ENCODE measurements at regions not wholly inside any gene's neighbourhood (a gene's known extent, or its start where the extent isn't known, plus 50 kb on each side); places are given as distances from the start of the nearest gene placed in this dataset.
"Not testable (repeated sequence)": the region's sequence is repeated elsewhere in the genome, so short reads cannot be mapped to it uniquely, and the experiment has no call there.

DNA sequence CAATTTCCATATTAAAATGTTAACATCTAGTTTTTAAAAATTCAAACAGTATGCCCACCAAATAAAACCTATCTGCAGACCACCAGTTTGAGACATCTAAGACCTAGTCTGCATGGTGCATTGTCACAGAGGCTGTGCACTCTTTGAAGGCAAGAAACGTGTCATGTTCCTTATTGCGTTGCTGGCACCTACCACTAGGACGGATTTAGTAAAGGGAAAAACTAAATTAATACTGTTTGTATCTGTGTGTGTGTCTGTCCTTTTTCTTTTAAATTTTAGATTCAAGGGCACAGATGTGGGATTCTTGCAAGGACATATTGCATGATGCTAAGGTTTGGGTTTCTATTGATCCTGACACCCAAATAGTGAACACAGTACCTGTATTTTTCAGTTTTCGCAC lies 481.4 kb downstream of the UQCRFS1 start:
- DNase-seq (ENCODE audit: low read depth), result no peak

DNA sequence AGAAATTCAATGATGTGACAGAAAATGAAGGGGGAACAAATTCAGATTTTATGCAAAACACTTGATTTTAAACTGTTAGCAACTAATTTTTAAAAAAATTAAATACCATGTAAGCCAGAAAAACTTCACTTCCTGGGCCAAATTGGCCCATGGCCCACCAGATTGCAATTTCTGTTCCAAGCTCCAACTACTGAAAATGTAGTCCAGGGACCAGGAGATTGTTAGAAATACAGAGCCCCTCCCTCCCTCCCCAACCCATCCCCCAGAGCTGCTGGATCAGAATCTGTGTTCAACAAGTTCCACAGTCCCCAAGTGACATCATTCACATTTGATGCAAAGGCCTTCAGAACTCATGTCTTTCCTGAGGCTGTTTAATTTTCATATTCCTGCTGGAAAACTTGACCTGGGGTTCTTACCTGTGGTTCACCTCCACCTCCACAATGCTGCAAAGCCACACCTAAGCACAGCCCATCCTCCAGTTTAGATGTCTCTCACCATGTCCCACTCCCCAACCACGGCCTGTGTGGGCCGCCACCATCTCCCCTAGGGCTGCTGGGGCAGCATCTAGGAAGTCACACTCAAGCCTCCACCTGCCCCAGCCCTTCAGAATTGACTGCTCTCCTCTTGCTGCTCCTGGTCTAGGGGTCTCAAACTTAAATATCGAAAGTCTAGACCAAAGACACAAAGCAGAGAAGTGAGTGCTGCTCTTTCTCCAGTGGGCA lies 482.0 kb downstream of the UQCRFS1 start:
- DNase-seq (ENCODE audit: low read depth), result no peak

DNA sequence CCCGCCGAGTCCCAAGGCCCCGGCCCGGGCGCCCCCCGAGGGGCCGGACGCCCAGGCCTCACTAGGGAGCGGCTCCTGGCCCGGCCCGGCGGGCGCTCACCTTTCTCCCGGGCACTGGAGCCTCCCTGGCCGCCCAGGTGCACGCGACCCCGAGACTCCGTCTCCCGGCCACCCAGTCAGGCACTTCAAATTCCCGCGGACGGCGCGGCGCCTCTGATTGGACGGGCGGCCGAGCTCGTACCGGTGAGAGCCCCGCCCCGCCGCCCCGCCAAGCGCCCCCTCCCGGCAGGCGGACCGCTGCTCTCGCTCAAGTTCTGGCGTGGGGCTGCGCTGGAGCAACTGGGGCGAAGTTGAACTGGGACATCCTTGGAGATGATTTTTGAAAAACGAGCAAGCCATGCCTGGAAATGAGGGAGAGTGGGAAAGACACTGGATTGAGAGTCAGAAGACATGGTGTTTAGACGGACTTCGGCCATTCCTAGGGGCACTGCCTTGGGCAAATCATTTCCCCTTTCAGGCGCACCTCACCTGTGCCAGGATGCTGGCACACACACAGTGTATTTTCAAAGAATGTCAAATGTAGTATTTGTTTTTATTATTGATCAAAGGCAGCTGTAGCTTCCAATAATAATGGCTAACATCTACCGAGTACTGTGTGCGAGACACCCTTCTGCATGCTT lies 485.3 kb downstream of the UQCRFS1 start:
- DNase-seq (ENCODE audit: low read depth), result no peak

DNA sequence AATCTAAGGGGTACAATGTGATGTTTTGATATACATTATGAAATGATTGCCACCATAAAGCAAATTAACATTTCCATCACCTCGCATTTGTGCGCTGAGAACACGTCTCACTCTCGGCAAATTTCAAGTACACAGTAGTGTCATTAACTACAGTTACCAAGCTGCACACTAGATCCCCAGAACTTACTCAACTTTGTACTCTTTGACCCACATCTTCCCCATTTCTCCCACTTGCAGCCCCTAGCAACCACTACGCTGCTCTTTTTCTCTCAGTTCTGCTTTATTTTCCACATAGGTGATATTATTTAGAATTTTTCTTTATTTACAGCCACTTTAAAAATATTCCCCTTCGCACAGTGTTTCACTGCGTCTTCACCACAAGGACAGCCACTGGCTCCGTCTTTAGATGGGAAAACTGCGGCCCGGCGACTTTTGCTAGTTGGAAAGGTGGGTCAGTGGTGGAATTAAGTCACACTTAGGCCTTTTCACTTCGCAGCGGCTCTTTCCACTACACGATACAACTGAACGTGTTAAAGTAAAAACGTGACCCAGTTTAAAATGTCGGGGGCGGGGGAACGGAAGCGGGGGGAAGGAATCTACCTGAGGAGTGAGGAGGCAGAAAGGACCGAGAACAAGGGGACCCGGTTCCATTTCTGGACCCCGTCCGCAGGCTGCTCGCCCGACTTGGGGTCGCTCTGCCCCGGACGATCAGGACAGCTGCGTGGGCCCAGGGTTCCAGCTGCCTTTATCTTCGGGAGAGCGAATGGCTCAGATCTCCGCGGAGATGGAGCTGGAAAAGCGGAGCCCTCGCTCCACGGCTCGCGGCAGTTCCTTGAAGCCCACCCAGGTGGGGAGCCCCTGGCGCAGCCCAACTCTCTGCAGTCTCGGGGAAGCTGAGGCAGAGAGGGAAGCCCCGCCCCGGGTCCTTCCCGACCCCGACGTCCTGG lies 486.1 kb downstream of the UQCRFS1 start:
- no peak for DNase-seq (ENCODE audit: low read depth)

DNA sequence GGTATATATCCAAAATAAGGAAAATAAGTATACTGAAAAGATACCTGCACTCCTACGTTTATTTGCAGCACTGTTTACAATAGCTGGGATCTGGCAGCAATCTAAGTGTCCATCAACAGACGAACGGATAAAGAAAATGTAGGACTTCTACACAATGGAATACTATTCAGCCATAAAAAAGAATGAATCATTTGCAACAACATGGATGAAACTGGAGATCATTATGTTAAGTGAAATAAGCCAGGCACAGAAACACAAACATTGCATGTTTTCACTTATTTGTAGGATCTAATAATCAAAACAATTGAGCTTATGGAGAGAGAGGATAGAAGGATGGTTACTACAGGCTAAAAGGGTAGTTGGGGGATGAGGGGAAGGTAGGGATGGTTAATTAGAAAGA lies 494.0 kb downstream of the UQCRFS1 start:
- no peak for DNase-seq (ENCODE audit: low read depth)

DNA sequence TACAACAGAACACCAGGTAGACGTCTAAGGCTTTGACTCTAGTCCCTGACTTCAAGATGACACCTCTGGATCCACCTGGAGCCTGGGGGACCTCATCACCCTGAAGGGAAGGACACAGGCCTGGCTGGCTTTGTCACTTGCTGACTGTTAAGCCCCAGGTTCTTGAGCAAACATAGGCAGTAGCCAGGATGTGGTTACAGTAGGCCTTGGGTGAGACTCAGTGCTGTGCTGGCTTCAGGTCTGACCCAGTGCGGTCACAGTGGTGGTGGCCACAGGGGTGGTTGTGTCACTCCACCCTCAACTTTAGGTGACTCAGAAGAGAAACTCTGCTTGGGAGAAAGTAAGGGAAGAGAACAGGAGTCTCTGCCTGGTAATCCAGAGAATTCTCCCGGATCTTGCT lies 497.8 kb downstream of the UQCRFS1 start:
- DNase-seq (ENCODE audit: low read depth), result no peak

DNA sequence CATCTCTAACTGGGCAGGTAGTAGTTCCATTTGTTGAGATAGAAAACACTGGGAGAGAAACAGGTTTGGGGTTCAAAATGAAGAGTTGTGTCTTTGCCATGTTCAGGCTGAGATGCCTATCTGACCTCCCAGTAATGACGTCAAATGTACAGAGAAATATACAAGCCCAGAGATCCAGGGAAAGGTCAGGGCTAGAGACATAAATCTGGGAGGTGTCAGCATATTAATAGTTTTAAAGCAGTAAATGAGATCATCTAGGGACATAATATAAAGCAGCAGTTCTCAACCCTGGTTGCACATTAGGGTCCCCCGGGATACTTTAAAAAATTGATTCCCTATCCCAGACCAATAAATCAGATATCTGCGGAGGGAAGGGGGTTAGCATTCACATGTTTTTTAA lies 501.5 kb downstream of the UQCRFS1 start:
- no peak for DNase-seq (ENCODE audit: low read depth)

DNA sequence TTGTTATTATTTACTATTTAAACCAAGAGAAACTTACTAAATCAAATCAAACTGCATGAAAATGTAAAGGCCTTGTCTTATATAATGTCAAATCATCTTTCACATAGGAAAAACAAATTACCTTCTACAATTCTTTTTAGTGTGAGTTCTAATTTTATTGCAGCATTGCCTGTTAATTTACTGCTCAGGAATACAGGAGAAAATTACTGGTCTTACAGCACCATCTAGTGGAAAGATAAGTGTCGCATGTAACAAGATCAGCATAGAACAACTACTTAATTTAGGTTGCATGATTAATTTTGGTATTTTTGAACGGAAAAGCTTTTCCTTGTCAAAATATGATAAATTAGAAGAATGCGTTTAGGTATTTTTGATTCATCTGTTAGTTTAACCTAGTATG lies 502.7 kb downstream of the UQCRFS1 start:
- no peak for DNase-seq (ENCODE audit: low read depth)

DNA sequence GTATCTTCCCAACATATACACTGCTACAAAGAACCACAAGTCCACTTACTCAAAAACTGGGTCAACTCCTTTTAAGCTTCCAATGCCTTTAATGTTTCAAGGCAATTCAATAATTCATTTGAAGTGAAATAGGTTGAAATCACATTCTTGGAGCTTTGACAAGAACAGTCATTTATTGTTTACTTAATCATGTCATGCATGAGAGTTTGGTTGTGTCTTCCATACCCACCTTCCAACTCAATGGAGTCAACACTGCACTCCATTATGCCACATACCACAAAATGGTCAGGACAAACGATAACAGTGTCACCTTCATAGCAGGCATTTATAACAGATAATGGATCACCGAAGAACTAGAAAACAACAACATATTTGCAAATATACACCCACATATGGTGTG lies 506.3 kb downstream of the UQCRFS1 start:
- DNase-seq (ENCODE audit: low read depth), result no peak

DNA sequence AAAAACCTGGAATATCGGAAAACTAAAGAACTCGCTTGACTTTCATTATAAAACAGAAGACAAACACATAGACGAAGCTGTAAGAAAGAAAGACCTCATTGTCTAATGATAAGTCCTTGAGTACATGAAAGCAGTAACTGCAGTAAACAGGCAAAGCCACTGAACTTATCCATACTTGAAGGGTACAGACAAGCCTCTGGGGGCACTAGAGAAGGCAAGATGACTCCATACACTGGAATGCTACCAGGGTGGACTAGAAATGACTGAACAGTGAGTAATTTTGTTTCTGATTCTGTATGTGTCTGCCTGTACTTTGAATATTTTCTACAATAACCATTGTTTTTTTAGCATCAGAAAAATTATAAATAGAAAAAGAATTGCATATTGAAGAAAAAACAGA lies 507.9 kb downstream of the UQCRFS1 start:
- DNase-seq (ENCODE audit: low read depth), result no peak

DNA sequence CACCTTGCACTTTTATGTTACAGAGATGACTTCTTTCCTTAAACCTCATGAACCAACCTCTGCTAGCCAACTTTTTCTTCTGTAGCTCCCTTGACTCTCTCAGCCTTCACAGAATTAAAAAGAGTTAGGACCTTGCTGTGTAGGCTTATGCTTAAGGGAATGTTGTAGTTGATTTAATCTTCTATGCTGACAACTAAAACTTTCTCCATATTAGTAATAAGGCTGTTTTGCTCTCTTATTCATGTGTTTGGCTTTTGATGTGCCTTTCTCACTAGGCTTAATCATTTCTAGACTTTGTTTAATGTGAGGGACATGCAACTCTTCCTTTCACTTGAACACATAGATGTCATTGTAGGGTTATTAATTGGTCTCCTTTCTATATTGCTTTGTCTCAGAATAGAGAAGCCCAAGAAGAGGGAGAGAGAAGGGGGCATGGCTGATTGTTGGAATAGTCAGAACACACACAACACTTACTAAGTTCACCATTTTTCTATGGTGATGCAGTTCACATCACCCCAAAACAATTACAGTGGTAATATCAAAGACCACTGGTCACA lies 509.5 kb downstream of the UQCRFS1 start:
- DNase-seq (ENCODE audit: low read depth), result no peak

DNA sequence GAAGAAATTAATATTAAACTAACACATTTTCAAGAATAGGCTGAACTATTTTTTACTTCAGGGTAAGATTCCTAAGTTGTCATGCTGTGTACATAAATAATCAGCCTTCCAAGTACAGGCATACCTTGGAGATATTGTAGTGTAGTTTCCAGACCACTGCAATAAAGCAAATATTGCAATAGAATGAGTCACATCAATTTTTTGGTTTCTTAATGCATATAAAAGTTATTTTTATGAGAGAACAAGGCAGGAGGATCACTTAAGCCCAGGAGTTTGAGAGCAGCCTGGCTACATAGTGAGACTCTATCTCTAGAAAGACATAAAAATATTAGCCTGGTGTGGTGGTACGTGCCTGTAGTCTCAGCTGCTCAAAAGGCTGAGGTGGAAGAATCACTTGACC lies 511.5 kb downstream of the UQCRFS1 start:
- DNase-seq (ENCODE audit: low read depth), result no peak

DNA sequence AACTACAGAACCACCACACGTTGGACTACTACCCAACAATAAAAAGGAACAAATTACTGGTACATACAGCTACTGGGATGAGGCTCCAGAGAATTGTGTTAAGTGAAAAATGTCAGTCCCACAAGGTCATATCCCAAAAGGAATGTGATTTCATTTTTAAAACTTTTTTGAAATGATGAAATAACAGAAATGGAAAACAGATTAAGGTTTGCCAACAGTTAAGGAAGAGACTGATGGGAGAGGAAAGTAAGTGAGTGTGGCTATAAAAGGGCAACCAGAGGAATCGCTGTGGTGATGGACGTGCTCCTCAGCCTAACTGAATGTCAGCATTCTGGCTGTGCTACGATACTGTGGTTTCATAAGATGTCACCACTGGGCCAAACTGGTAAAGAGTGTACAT lies 512.8 kb downstream of the UQCRFS1 start:
- no peak for DNase-seq (ENCODE audit: low read depth)

DNA sequence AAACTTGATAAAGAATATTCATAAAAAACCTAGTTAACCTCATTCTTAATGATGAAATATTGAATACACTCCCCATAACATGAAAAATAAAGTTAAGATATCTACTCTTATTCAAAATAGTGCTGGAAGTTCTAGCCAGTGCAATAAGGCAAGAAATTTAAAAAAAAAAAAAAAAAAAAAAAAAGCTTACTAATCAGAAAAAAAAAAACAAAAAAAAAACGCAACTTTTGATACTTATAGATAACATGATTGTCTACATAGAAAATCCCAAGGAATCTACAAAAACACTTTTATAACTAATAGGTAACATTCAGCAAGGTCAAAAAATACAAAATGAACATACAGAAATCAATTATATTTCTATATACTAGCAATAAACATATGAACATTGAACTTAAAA lies 515.6 kb downstream of the UQCRFS1 start:
- no peak for DNase-seq (ENCODE audit: low read depth)

DNA sequence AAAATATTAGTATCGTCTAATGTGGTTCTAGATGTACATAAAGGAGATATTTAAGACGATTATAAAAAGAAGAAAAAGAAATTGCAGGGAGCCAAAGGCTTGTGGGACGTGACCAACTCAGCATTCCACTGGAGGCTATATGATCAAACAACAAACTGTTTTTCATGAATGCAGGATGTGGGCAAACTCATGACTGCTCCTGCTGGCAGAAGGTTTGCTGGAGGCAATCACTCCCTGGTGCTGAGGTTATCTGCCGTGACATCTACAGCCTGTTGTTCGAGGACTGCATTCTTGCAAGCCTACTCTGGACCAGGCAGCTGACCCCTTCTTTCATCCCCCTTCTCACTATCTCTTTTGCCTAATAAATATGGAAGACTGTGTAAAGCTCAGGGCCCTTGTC lies 518.1 kb downstream of the UQCRFS1 start:
- no peak for DNase-seq (ENCODE audit: low read depth)

DNA sequence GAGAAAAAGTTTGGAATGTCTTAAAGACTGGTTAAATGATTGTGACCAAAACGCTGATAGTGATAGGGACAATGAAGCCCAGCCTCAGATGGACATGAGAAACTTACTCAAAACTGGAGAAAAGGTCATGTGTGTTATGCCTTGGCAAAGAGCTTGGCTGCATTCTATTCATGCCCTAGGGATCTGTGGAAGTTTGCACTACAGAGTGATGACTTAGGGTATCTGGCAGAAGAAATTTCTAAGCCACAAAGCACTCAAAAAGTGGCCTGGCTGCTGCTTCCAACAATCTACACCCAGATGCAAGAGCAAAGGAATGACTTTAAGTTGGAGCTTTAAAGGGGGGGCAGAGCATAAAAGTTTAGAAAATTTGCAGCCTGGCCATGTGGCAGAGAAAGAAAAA lies 521.3 kb downstream of the UQCRFS1 start:
- no peak for DNase-seq (ENCODE audit: low read depth)

DNA sequence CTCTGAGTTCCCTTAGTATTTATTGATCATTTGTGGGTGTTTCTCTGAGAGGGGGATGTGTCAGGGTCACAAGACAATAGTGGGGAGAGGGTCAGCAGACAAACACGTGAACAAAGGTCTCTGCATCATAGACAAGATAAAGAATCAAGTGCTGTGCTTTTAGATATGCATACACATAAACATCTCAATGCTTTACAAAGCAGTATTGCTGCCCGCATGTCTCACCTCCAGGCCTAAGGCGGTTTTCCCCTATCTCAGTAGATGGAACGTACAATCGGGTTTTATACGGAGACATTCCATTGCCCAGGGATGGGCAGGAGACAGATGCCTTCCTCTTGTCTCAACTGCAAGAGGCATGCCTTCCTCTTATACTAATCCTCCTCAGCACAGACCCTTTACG lies 523.5 kb downstream of the UQCRFS1 start:
- DNase-seq (ENCODE audit: low read depth), result not testable (repeated sequence)

DNA sequence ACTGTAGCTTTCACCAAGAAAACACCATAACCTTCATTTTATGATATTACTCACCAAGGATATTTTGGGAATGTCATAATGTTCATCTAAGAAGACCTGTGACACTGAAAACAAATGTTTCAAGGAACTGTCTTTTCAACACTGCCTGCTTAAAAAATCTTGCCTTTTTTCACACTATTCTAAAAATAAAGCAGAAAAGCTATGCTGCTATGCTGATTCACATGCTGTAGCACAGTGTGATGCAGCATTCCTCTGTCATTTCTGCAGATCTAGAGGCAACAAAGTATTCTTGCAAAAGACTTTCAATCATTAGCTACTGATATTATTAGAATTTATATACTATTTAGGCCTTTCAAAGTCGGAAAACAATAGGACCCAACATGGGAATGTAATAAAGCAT lies 525.7 kb downstream of the UQCRFS1 start:
- no peak for DNase-seq (ENCODE audit: low read depth)

DNA sequence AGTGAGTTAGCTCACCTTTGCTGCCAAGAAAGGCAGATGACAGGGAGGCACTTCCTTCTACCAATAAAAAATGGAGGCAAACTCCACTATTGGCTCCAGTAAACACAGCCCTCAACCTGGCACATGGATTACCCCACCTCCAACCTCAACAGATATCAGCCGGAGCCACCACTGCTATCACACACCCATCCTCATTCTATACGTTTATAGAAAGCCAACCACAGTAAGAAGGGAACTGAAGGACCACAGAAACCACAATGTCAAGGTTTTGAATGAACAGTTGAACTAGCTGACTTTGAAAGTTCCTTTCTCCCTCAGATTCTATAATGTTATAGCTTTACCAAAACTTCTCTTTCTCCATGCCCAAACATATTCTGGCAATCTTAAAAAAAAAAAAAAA lies 526.2 kb downstream of the UQCRFS1 start:
- no peak for DNase-seq (ENCODE audit: low read depth)

DNA sequence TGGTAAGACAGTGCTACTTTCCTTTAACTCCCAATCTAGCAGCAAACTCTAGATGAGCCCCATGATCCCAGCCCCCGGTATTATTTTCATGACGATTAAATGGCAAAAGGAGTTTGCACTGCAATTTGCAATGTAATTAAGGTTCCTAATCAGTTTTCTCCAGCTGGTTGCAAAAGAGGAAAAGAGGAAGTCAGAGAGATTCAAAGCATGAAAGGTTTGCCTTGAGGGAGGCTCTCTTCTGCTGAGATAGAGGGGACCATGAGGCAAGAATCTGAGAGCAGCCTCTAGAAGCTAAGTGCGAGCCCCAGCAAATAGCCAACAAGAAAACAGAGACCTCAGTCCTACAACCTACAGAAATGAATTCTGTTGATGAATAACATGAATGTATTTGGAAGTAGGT lies 527.1 kb downstream of the UQCRFS1 start:
- no peak for DNase-seq (ENCODE audit: low read depth)

DNA sequence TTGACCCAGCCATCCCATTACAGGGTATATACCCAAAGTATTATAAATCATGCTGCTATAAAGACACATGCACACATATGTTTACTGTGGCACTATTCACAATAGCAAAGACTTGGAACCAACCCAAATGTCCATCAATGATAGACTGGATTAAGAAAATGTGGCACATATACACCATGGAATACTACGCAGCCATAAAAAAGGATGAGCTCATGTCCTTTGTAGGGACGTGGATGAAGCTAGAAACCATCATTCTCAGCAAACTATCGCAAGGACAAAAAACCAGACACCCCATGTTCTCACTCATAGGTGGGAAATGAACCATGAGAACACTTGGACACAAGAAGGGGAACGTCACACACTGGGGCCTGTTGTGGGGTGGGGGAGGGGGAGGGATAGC lies 527.9 kb downstream of the UQCRFS1 start:
- not testable (repeated sequence) for DNase-seq (ENCODE audit: low read depth)

DNA sequence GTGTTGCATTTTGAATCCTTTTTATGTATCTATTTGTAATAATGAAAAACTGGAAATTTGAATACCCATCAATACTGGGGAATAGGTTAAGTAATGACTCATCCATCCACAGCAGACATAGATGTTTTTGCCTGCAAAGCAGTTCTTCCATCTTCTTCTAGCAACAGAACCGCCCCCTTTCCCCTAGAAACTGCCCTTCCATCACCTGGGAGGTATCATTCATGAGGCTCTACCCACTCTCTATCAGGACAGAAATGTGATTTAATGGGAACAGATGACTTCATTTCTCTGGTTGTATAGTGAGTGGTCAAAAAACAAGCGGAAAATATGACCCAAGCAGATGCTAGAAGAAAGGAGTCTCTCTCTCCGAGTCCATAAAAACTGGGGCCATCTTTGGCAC lies 532.8 kb downstream of the UQCRFS1 start:
- DNase-seq (ENCODE audit: low read depth), result no peak

DNA sequence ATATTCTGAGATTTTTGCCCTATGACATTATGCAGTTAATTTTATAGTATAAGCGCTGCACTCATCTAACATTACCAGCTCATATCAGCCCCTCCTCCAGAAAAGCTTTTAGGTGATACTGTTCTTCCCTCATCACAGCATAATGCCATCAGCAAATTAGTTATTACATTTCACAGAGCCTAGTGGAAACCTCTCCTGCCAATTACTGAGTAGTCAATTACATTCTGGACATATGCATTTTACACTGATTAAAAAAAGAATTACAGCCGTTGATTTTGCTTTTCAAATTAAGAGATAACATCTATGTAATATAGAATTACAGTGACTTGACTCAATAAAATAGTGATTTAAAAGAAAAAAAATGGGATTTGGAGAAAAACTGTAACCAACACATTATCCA lies 542.1 kb downstream of the UQCRFS1 start:
- DNase-seq (ENCODE audit: low read depth), result no peak

All from activated T-helper 9 cell treated with anti-CD3 and anti-CD28 coated beads, Interleukin-2, amount 50 U/mL, for 16 hours (primary cell).